H9 (cell line): ENCODE measurements at regions not wholly inside any gene's neighbourhood (a gene's known extent, or its start where the extent isn't known, plus 50 kb on each side); places are given as distances from the start of the nearest gene placed in this dataset.

ENCODE experiments used
- DNase-seq: peaks from one replicate; pipeline ENCODE4 v3.0.0-alpha.2; 2017
- H2AFZ ChIP-seq: one replicate; pipeline ENCODE4 v1.6.1; 2013; ENCODE audit warnings: mild to moderate bottlenecking, low read length, control low read depth, moderate library complexity
- H2AK5ac ChIP-seq: 2 replicates; pipeline ENCODE4 v1.6.1; 2013; ENCODE audit warnings: low read length, control low read depth, mixed read lengths; ENCODE audit not compliant: insufficient read length
- H2BK120ac ChIP-seq: one replicate; pipeline ENCODE4 v1.6.1; 2013; ENCODE audit warnings: low read depth, mild to moderate bottlenecking, low read length, control low read depth, inconsistent platforms; ENCODE audit not compliant: poor library complexity, severe bottlenecking
- H2BK12ac ChIP-seq: 2 replicates; pipeline ENCODE4 v1.6.1; 2013; ENCODE audit warnings: low read length, control low read depth, mixed read lengths, low read depth; ENCODE audit not compliant: insufficient read length
- H2BK15ac ChIP-seq: 2 replicates; pipeline ENCODE4 v1.6.1; 2013; ENCODE audit warnings: low read depth, low read length, control low read depth
- H2BK20ac ChIP-seq: one replicate; pipeline ENCODE4 v1.6.1; 2013; ENCODE audit warnings: low read depth, mild to moderate bottlenecking, low read length, control low read depth, inconsistent platforms; ENCODE audit not compliant: poor library complexity, severe bottlenecking
- H2BK5ac ChIP-seq: 2 replicates; pipeline ENCODE4 v1.6.1; 2013; ENCODE audit warnings: low read length, control low read depth, mixed read lengths; ENCODE audit not compliant: insufficient read length
- H3K14ac ChIP-seq: 2 replicates; pipeline ENCODE4 v1.6.1; 2013; ENCODE audit warnings: low read length, control low read depth; ENCODE audit not compliant: insufficient read depth
- H3K18ac ChIP-seq: 2 replicates; pipeline ENCODE4 v1.6.1; 2013; ENCODE audit warnings: low read depth, mild to moderate bottlenecking, mixed read lengths, low read length, control low read depth; ENCODE audit not compliant: insufficient read length
- H3K23ac ChIP-seq: 2 replicates; pipeline ENCODE4 v1.6.1; 2013; ENCODE audit warnings: low read length, control low read depth, mixed read lengths, low read depth; ENCODE audit not compliant: insufficient read length
- H3K23me2 ChIP-seq: 2 replicates; pipeline ENCODE4 v1.6.1; 2013; ENCODE audit warnings: low read depth, mild to moderate bottlenecking, mixed read lengths, low read length, control low read depth; ENCODE audit not compliant: insufficient read length, poor library complexity, severe bottlenecking
- H3K27ac ChIP-seq: 2 replicates; pipeline ENCODE4 v1.5.1; 2013; ENCODE audit warnings: low read length, control low read depth, mixed read lengths, low read depth; ENCODE audit not compliant: insufficient read length
- H3K27me3 ChIP-seq: 2 replicates; pipeline ENCODE4 v1.6.1; 2013; ENCODE audit warnings: low read length, control low read depth, inconsistent platforms; ENCODE audit not compliant: insufficient read depth
- H3K4ac ChIP-seq: 2 replicates; pipeline ENCODE4 v1.6.1; 2013; ENCODE audit warnings: low read depth, mild to moderate bottlenecking, control low read depth, inconsistent platforms, low read length, moderate library complexity
- H3K4me1 ChIP-seq: 2 replicates; pipeline ENCODE4 v1.6.1; 2013; ENCODE audit warnings: low read length, control low read depth, inconsistent platforms; ENCODE audit not compliant: insufficient read depth
- H3K4me2 ChIP-seq: 2 replicates; pipeline ENCODE4 v1.6.1; 2013; ENCODE audit warnings: low read length, control low read depth, mixed read lengths; ENCODE audit not compliant: insufficient read length, insufficient read depth
- H3K56ac ChIP-seq: 2 replicates; pipeline ENCODE4 v1.6.1; 2013; ENCODE audit warnings: low read depth, mild to moderate bottlenecking, mixed read lengths, low read length, control low read depth; ENCODE audit not compliant: insufficient read length
- H3K79me1 ChIP-seq: 2 replicates; pipeline ENCODE4 v1.6.1; 2013; ENCODE audit warnings: low read depth, mild to moderate bottlenecking, moderate library complexity, low read length, control low read depth, inconsistent platforms; ENCODE audit not compliant: insufficient read depth, poor library complexity, severe bottlenecking
- H3K79me2 ChIP-seq: 2 replicates; pipeline ENCODE4 v1.6.1; 2013; ENCODE audit warnings: low read length, control low read depth, inconsistent platforms; ENCODE audit not compliant: insufficient read depth
- H3K9ac ChIP-seq: 2 replicates; pipeline ENCODE4 v1.6.1; 2013; ENCODE audit warnings: low read length, control low read depth, mixed read lengths; ENCODE audit not compliant: insufficient read length; ENCODE audit errors: extremely low read depth
- H3K9me3 ChIP-seq: one replicate; pipeline ENCODE4 v1.6.1; 2013; ENCODE audit warnings: low read depth, low read length, inconsistent platforms; ENCODE audit not compliant: control insufficient read depth
- H3T11ph ChIP-seq: one replicate; pipeline ENCODE4 v1.6.1; 2013; ENCODE audit warnings: mild to moderate bottlenecking, low read length, control low read depth, inconsistent platforms
- H4K20me1 ChIP-seq: one replicate; pipeline ENCODE4 v1.6.1; 2013; ENCODE audit not compliant: control insufficient read depth, insufficient read length, insufficient read depth
- H4K5ac ChIP-seq: 2 replicates; pipeline ENCODE4 v1.6.1; 2013; ENCODE audit warnings: low read depth, mild to moderate bottlenecking, mixed read lengths, low read length, control low read depth; ENCODE audit not compliant: insufficient read length
- H4K8ac ChIP-seq: replicated peaks from 2 replicates; pipeline ENCODE4 v1.6.1; 2013; ENCODE audit warnings: low read length, control low read depth, mixed read lengths, low read depth; ENCODE audit not compliant: insufficient read length
- H4K91ac ChIP-seq: 2 replicates; pipeline ENCODE4 v1.6.1; 2013; ENCODE audit warnings: low read depth, mild to moderate bottlenecking, moderate library complexity, mixed read lengths, low read length, control low read depth; ENCODE audit not compliant: insufficient read length
- H3K27ac Mint-ChIP-seq, 3 experiments: 2 replicates in 2 of 3; 3 replicates in 1 of 3; pipeline ENCODE4 v1.8.0; 2020 to 2021; ENCODE audit warnings: mixed read lengths in 3 of 3, mild to moderate bottlenecking in 1 of 3, moderate library complexity in 1 of 3
- H3K27me3 Mint-ChIP-seq: 2 replicates; pipeline ENCODE4 v1.8.0; 2021; ENCODE audit warnings: low read depth, mild to moderate bottlenecking, moderate library complexity, mixed read lengths
- H3K36me3 Mint-ChIP-seq, 3 experiments: 2 replicates in 2 of 3; 3 replicates in 1 of 3; pipeline ENCODE4 v1.8.0; 2020 to 2021; ENCODE audit warnings: low read depth in 3 of 3, mixed read lengths in 3 of 3; ENCODE audit not compliant: insufficient read depth in 1 of 3
- H3K4me1 Mint-ChIP-seq, 2 experiments: 2 replicates each; pipeline ENCODE4 v1.8.0; 2020; ENCODE audit warnings: mixed read lengths in 2 of 2
- H3K4me3 Mint-ChIP-seq, 2 experiments: 2 replicates in 1 of 2; 3 replicates in 1 of 2; pipeline ENCODE4 v1.8.0; 2020 to 2021; ENCODE audit warnings: mild to moderate bottlenecking in 2 of 2, mixed read lengths in 2 of 2, moderate library complexity in 1 of 2
- H3K9me3 Mint-ChIP-seq, 2 experiments: 2 replicates in 1 of 2; 3 replicates in 1 of 2; pipeline ENCODE4 v1.8.0; 2020; ENCODE audit warnings: mild to moderate bottlenecking in 2 of 2, mixed read lengths in 2 of 2, moderate library complexity in 1 of 2
- WGBS: extraction: QIAGEN DNeasy Blood & Tissue Kit; methylation state at CpG from one replicate; pipeline ENCODE4 v1.1.7; 2013; ENCODE audit warnings: missing lambda C conversion rate, low lambda C conversion rate, mixed read lengths; ENCODE audit not compliant: insufficient read length; ENCODE audit errors: extremely low coverage; 5-methylcytosine and 5-hydroxymethylcytosine counted together
- TF ChIP-seq, protein P1 (sequence below): fragments of 200-600 bp; sonication (generic); conservative IDR thresholded peaks from 3 replicates; pipeline ENCODE4 v1.8.0; 2021; ENCODE audit warnings: antibody characterized with exemption, mild to moderate bottlenecking

DNA sequence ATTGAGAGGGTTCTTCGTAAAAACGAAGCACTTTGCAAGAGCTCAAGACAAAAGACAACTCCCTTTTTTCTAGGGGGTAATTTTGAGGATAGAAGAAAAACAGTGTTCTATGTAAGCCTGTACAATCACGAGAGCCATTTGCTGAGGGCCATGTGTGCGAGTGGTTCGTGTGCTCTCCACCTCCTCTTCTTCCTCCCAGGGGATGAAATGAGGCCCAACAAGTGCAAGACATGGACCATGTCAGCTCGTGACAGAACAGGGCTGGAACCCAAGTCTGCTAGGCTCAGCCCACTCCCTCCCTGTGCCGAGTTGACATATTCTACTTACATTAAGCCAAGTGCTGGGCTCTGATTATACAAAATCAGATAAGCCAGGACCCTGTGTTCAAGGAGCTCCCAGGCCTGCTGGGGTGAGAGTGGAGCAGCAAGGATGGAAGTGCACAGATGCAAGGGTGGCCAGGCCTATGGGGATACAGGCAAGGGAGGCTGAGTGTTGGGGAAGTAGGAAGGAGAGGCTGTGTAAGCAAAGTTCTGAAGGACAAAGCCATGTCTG is 97.9 kb upstream of the MSX2 start:
- no peak overlapping the region for H2BK12ac ChIP-seq
- no peak overlapping the region for H3K18ac ChIP-seq
- no peak overlapping the region for H3K4me2 ChIP-seq
- H2BK20ac ChIP-seq: no peak overlapping the region
- TF ChIP-seq, protein P1, sequence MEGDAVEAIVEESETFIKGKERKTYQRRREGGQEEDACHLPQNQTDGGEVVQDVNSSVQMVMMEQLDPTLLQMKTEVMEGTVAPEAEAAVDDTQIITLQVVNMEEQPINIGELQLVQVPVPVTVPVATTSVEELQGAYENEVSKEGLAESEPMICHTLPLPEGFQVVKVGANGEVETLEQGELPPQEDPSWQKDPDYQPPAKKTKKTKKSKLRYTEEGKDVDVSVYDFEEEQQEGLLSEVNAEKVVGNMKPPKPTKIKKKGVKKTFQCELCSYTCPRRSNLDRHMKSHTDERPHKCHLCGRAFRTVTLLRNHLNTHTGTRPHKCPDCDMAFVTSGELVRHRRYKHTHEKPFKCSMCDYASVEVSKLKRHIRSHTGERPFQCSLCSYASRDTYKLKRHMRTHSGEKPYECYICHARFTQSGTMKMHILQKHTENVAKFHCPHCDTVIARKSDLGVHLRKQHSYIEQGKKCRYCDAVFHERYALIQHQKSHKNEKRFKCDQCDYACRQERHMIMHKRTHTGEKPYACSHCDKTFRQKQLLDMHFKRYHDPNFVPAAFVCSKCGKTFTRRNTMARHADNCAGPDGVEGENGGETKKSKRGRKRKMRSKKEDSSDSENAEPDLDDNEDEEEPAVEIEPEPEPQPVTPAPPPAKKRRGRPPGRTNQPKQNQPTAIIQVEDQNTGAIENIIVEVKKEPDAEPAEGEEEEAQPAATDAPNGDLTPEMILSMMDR: no peak
- H3K79me2 ChIP-seq: no peaks in the 10 kb centered on the region
- no CpG with 5 or more reads among the region's 7 CpGs for WGBS
- H3K23me2 ChIP-seq: no peaks in the 10 kb centered on the region
- Mint-ChIP-seq H3K36me3 (no peaks in the 10 kb centered on the region), H3K9me3 (no peaks in the 10 kb centered on the region; a peak in 3 of 5 replicates), H3K4me1 (peaks cover 21 to 28% of the 10 kb centered on the region in 2 experiments), H3K4me3 (no peak overlapping the region), H3K27me3 (peaks cover 24% of the 10 kb centered on the region), H3K27ac (no peak overlapping the region; a peak in 1 of 7 replicates)
- H3K4ac ChIP-seq: no peak overlapping the region
- H2AFZ ChIP-seq: no peak overlapping the region
- peaks cover 7% of the 10 kb centered on the region; the same call in 1 of the 2 replicates for H3K4me1 ChIP-seq
- no peak overlapping the region for H3K56ac ChIP-seq
- no peak overlapping the region for H3K9ac ChIP-seq
- H3T11ph ChIP-seq: no peak overlapping the region
- no peak overlapping the region for H2AK5ac ChIP-seq
- no peaks in the 10 kb centered on the region for H3K9me3 ChIP-seq
- no peak overlapping the region for H3K23ac ChIP-seq
- no peak overlapping the region for H3K27ac ChIP-seq
- DNase-seq: no peak
- H2BK120ac ChIP-seq: no peak overlapping the region
- H3K27me3 ChIP-seq: no peaks in the 10 kb centered on the region
- H4K5ac ChIP-seq: no peak overlapping the region
- H2BK5ac ChIP-seq: no peak overlapping the region
- H4K8ac ChIP-seq: no peak overlapping the region
- H4K20me1 ChIP-seq: no peaks in the 10 kb centered on the region
- no peak overlapping the region for H2BK15ac ChIP-seq
- no peak overlapping the region for H3K14ac ChIP-seq
- no peak overlapping the region for H4K91ac ChIP-seq
- no peaks in the 10 kb centered on the region for H3K79me1 ChIP-seq
